Karpas-422 (cell line): ENCODE measurements at regions not wholly inside any gene's neighbourhood (a gene's known extent, or its start where the extent isn't known, plus 50 kb on each side); places are given as distances from the start of the nearest gene placed in this dataset.
"Not testable (repeated sequence)": the region's sequence is repeated elsewhere in the genome, so short reads cannot be mapped to it uniquely, and the experiment has no call there.

Source experiments
- DNase-seq: peaks from one replicate; pipeline ENCODE4 v3.0.0-alpha.2; 2015
- H2AFZ ChIP-seq: fragments of 200-600 bp; sonication (generic); 2 replicates; pipeline ENCODE4 v1.6.1; 2014; ENCODE audit warnings: antibody characterized with exemption, low read length, mixed read lengths
- H3K27ac ChIP-seq: fragments of 200-600 bp; sonication (generic); 2 replicates; pipeline ENCODE4 v1.5.1; 2014; ENCODE audit warnings: mild to moderate bottlenecking, low read length, moderate library complexity
- H3K27me3 ChIP-seq: fragments of 200-600 bp; sonication (generic); 2 replicates; pipeline ENCODE4 v1.6.1; 2014; ENCODE audit warnings: low read length, mixed read lengths
- H3K36me3 ChIP-seq: fragments of 200-600 bp; sonication (generic); 2 replicates; pipeline ENCODE4 v1.6.1; 2014; ENCODE audit warnings: low read length, mixed read lengths; ENCODE audit not compliant: insufficient read depth
- H3K4me1 ChIP-seq: fragments of 200-600 bp; sonication (generic); 2 replicates; pipeline ENCODE4 v1.6.1; 2014; ENCODE audit warnings: mild to moderate bottlenecking, low read length, mixed read lengths
- H3K4me2 ChIP-seq: fragments of 200-600 bp; sonication (generic); 2 replicates; pipeline ENCODE4 v1.6.1; 2014; ENCODE audit warnings: low read length, low read depth, mild to moderate bottlenecking; ENCODE audit not compliant: poor library complexity, severe bottlenecking
- H3K4me3 ChIP-seq: fragments of 200-600 bp; sonication (generic); 2 replicates; pipeline ENCODE4 v1.5.1; 2014; ENCODE audit warnings: mild to moderate bottlenecking, antibody characterized with exemption, low read length, mixed read lengths
- H3K79me2 ChIP-seq: fragments of 200-600 bp; sonication (generic); 2 replicates; pipeline ENCODE4 v1.6.1; 2014; ENCODE audit warnings: mild to moderate bottlenecking, low read length, mixed read lengths
- H3K9ac ChIP-seq: fragments of 200-600 bp; sonication (generic); 2 replicates; pipeline ENCODE4 v1.6.0; 2014; ENCODE audit warnings: low read length
- H3K9me2 ChIP-seq: fragments of 200-600 bp; sonication (generic), shearing (Covaris generic); replicated peaks from 2 replicates; pipeline ENCODE4 v1.6.0; 2014; ENCODE audit warnings: mild to moderate bottlenecking, low read length, moderate library complexity; ENCODE audit not compliant: insufficient read depth
- H3K9me3 ChIP-seq: fragments of 300-700, 200-600 bp; sonication (generic); 2 replicates; pipeline ENCODE4 v1.6.1; 2014; ENCODE audit warnings: low read length, mixed read lengths
- H4K20me1 ChIP-seq: fragments of 200-600 bp; sonication (generic); 2 replicates; pipeline ENCODE4 v1.6.1; 2014; ENCODE audit warnings: mild to moderate bottlenecking, antibody characterized with exemption, low read length, low read depth; ENCODE audit not compliant: insufficient read depth

DNA sequence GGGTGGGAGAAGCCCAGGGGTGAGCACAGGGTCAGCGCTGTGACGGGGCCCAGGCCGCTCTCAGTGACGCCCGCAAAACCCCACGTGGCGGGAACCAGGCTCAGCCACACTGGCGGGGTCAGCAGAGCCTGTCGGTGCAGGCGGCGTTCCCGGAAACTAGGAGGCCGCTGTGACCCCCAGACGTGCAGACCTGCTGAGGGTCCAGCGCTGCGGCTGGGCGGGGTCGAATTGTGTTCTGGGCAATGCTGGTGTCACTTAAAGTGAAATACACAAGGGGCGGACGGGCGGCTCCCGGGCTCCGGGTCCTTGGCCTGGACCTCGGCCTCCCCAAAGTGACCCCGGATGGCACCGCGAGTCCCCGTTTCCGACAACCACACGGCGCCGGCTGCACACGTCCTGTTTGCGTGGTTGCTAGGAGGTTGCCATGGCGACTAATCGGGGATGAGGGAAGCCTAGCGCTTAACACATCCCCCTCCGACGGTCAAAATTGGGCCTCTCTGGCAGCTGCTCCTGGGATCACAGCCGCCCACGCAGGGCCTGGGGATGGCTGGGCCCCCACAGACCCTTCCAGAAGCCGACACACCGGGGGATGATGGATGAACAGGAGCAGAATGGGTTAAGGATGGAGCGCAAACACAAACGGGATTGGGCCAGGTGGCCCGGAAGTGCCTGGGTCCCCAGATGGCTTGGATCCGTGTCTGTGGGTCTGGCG, 81.7 kb upstream of the PRR5 start:
- H3K27ac ChIP-seq: no peak overlapping the region
- H3K4me1 ChIP-seq: no peaks in the 10 kb centered on the region
- H3K9ac ChIP-seq: no peak overlapping the region
- no peak overlapping the region for H2AFZ ChIP-seq
- no peaks in the 10 kb centered on the region for H3K9me2 ChIP-seq
- H3K36me3 ChIP-seq: no peaks in the 10 kb centered on the region
- H4K20me1 ChIP-seq: no peaks in the 10 kb centered on the region
- H3K27me3 ChIP-seq: no peaks in the 10 kb centered on the region
- no peak overlapping the region for H3K4me3 ChIP-seq
- no peak for DNase-seq
- no peak overlapping the region for H3K4me2 ChIP-seq
- H3K79me2 ChIP-seq: no peaks in the 10 kb centered on the region
- H3K9me3 ChIP-seq: peaks cover 10% of the 10 kb centered on the region

- H3K9me2 ChIP-seq, H3K9ac ChIP-seq, H3K4me2 ChIP-seq, H4K20me1 ChIP-seq, H3K4me1 ChIP-seq, H3K27ac ChIP-seq, H3K79me2 ChIP-seq, DNase-seq, H3K4me3 ChIP-seq, H2AFZ ChIP-seq, H3K27me3 ChIP-seq, H3K36me3 ChIP-seq: not testable (repeated sequence)
- H3K9me3 ChIP-seq: peaks cover 10% of the 10 kb centered on the region
Observed at GRCh38 chr22:44619560-44620128, 82.4 kb upstream of the PRR5 start.

DNA sequence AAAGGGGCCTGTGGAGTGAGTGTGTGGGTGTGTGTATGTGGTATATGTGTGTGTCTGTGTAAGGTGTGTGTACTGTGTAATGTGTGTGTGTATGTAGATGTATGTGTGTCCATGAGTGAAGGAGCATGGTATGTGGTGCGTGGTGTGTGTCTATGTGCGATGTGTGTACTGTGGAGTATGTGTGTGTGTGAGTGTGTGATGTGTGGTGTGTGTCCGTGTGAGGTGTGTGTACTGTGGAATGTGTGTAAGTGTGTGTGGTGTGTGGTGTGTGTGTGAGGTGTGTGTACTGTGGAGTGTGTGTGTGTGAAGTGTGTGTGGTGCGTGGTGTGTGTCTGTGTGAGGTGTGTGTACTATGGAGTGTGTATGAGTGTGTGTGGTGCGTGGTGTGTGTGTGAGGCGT, 83.1 kb upstream of the PRR5 start:
- not testable (repeated sequence) for H3K4me3 ChIP-seq, H3K79me2 ChIP-seq, H3K9me2 ChIP-seq, H4K20me1 ChIP-seq, H3K9ac ChIP-seq, H3K4me2 ChIP-seq, H3K27me3 ChIP-seq, H3K36me3 ChIP-seq, H3K27ac ChIP-seq, H3K4me1 ChIP-seq, H2AFZ ChIP-seq, DNase-seq
- H3K9me3 ChIP-seq: peaks cover 10% of the 10 kb centered on the region

- Histone ChIP-seq H3K4me1 (no peaks in the 10 kb centered on the region), H3K4me2 (no peak overlapping the region), H2AFZ (no peak overlapping the region), H3K27me3 (no peaks in the 10 kb centered on the region), H3K9me3 (peaks cover 10% of the 10 kb centered on the region), H4K20me1 (no peaks in the 10 kb centered on the region), H3K36me3 (no peaks in the 10 kb centered on the region), H3K4me3 (no peak overlapping the region), H3K9ac (no peak overlapping the region), H3K79me2 (no peaks in the 10 kb centered on the region), H3K27ac (no peak overlapping the region), H3K9me2 (no peaks in the 10 kb centered on the region)
- DNase-seq: no peak
Observed at GRCh38 chr22:44618400-44618799, 83.6 kb upstream of the PRR5 start.

GRCh38 chr22:44617828-44618227, 84.2 kb upstream of the PRR5 start:
- Histone ChIP-seq H3K4me1 (no peaks in the 10 kb centered on the region), H3K27ac (no peak overlapping the region)

GRCh38 chr22:44616882-44617655, 84.9 kb upstream of the PRR5 start:
- Histone ChIP-seq H3K9ac (no peak overlapping the region), H3K4me1 (no peaks in the 10 kb centered on the region), H3K27me3 (no peaks in the 10 kb centered on the region), H3K4me3 (no peak overlapping the region), H2AFZ (no peak overlapping the region), H3K36me3 (no peaks in the 10 kb centered on the region), H3K9me2 (no peaks in the 10 kb centered on the region), H3K79me2 (no peaks in the 10 kb centered on the region), H3K27ac (no peak overlapping the region), H3K4me2 (no peak overlapping the region), H3K9me3 (peaks cover 10% of the 10 kb centered on the region), H4K20me1 (no peaks in the 10 kb centered on the region)
- DNase-seq: no peak

More at GRCh38 chr22:44617828-44618227, 84.2 kb upstream of the PRR5 start:
- no peaks in the 10 kb centered on the region for H3K36me3 ChIP-seq
- no peak overlapping the region for H2AFZ ChIP-seq
- H3K9ac ChIP-seq: no peak overlapping the region
- H4K20me1 ChIP-seq: no peaks in the 10 kb centered on the region
- H3K4me2 ChIP-seq: no peak overlapping the region
- no peak for DNase-seq
- no peak overlapping the region for H3K4me3 ChIP-seq
- H3K9me2 ChIP-seq: no peaks in the 10 kb centered on the region
- no peaks in the 10 kb centered on the region for H3K79me2 ChIP-seq
- H3K27me3 ChIP-seq: no peaks in the 10 kb centered on the region
- H3K9me3 ChIP-seq: peaks cover 10% of the 10 kb centered on the region

DNA sequence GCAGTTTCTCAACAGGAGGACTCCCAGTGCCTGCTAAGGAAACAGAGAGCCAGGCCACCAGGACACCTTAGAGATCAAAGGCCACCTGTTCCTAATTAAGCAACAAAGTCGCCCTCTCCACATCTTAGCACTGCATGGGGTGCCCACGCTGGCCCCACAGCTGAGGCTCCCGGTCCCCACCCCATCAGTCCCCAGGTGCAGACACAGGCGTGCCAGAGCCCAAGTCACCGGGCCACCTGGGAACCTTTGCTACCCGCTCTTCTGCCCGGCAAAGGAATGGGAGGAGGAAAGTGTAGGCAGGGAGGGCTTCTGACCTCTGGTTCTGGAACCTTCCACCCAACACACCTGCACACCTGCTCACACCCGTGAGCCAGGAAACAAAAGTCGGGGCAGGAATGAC, 85.5 kb upstream of the PRR5 start:
- Histone ChIP-seq H3K36me3 (no peaks in the 10 kb centered on the region), H2AFZ (no peak overlapping the region), H3K4me2 (no peak overlapping the region), H3K9ac (no peak overlapping the region), H3K9me2 (no peaks in the 10 kb centered on the region), H3K27ac (no peak overlapping the region), H3K79me2 (no peaks in the 10 kb centered on the region), H3K4me3 (no peak overlapping the region), H3K27me3 (no peaks in the 10 kb centered on the region), H3K9me3 (peaks cover 12% of the 10 kb centered on the region), H4K20me1 (no peaks in the 10 kb centered on the region), H3K4me1 (no peaks in the 10 kb centered on the region)
- DNase-seq: no peak

GRCh38 chr22:44615602-44616180, 86.3 kb upstream of the PRR5 start:
- no peaks in the 10 kb centered on the region for H4K20me1 ChIP-seq
- H3K9me3 ChIP-seq: peaks cover 15% of the 10 kb centered on the region
- no peaks in the 10 kb centered on the region for H3K9me2 ChIP-seq
- no peaks in the 10 kb centered on the region for H3K4me1 ChIP-seq
- H3K79me2 ChIP-seq: no peaks in the 10 kb centered on the region
- H2AFZ ChIP-seq: no peak overlapping the region
- no peak overlapping the region for H3K4me3 ChIP-seq
- H3K4me2 ChIP-seq: no peak overlapping the region
- H3K27me3 ChIP-seq: no peaks in the 10 kb centered on the region
- H3K27ac ChIP-seq: no peak overlapping the region
- H3K9ac ChIP-seq: no peak overlapping the region
- no peaks in the 10 kb centered on the region for H3K36me3 ChIP-seq
- DNase-seq: no peak
